ENCODE measurements at regions not wholly inside any gene's neighbourhood (a gene's known extent, or its start where the extent isn't known, plus 50 kb on each side); places are given as distances from the start of the nearest gene placed in this dataset.

- no peak for DNase-seq
Measured at GRCh38 chr11:10908215-10908951, 50.5 kb upstream of the ZBED5 start.
